Dedifferentiated amniotic fluid mesenchymal stem cell (primary cell): ENCODE measurements at regions not wholly inside any gene's neighbourhood (a gene's known extent, or its start where the extent isn't known, plus 50 kb on each side); places are given as distances from the start of the nearest gene placed in this dataset.
"Not testable (repeated sequence)": the region's sequence is repeated elsewhere in the genome, so short reads cannot be mapped to it uniquely, and the experiment has no call there.

Source experiments
- DNase-seq: peaks from one replicate; pipeline ENCODE4 v3.0.0-alpha.2; 2016; ENCODE audit errors: extremely low spot score

DNA sequence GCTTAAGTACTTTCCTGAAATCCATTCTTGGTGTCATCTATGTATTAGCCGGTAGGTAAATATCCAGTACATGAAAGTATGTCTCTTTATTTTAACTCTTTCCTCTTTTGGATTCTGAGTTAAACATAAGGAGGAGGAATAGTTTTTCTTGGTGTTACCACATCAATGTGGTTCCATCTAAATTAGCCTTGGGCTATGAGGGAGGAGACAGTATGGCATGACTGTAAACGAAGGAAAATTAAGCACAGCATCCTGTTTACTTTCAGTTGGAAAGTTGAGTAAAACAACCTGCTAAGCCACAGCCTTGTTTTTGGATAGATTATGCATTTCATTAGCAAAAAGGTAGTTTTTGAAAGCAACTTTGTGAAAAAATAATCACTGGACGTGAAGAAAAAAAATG is 693.0 kb upstream of the SOX9 start:
- no peak for DNase-seq

- DNase-seq = no peak
Measured at GRCh38 chr17:71428897-71429296, 691.9 kb upstream of the SOX9 start.

DNA sequence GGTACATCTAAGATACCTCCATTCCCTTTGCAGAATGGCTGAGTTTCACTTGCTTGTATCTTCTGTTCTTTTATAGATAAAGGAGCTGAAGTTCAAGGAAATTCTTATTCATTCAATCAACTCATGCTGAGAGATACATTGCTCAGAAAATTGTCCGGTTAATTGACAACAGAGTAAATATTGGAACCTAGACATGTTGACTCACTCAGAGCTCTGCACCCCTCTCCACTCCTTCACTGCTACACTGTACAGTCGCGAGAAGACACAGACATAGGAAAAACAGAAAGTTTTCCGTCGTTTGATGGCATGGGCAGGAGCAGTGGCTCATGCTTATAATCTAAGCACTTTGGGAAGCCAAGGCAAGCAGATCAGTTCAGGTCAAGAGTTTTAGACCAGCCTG is 690.5 kb upstream of the SOX9 start:
- no peak for DNase-seq

DNA sequence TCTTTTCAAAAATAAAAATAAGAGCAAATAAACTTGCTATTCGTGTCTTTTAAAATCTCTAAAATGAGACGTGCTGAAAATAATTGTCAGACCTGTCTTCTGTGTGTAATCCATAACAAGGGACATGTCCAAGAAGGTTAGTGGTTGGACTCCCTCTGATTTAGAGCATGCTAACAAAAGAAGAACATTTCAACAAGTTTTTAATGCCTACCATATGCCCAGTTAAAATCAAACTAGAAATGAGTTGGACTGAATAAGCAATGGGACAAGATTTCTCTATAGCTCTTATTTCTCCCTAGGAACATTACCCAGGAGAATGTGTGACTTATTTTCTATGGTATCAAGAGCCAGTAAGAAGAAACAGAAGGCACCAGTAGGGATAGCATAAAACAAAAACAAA is 689.7 kb upstream of the SOX9 start:
- DNase-seq = no peak

- no peak for DNase-seq
Measured at GRCh38 chr17:71432378-71433315, 688.2 kb upstream of the SOX9 start.

DNA sequence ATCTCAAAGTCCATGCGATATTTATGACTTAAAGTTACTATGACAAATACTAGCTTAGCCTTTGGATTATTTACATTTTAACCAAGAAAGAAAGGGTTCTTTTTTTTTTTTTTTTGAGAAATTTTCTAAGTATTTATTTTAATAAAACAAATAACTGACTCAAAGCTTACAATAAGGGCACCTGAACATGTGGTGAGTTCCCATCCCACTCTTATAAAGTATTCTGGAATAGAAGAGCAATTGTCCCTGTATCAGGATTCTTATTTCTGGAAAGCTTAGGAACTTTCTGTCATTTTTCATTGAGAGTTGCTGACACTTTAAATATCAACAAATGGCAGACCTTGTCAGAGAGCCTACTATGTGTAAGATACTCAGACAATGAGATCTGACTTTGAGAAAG is 686.1 kb upstream of the SOX9 start:
- DNase-seq = no peak

DNA sequence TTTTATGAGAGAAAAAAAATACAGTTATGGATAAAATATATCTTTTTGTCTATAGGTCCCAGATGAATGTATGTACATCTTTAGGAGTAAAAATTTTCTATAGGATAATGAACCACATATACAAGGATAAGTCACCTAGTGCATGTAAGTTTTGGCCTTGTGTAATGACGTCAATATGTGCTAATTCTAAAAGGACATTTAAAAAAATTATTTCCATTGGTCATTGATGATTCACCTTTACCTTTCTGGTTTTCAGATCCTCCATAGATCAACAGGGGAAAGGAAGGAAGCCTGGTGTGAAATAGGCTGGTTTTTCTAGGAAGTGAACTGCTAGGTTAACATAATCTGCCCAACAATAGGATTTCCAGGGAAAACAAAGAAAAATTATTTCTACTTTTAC is 684.3 kb upstream of the SOX9 start:
- DNase-seq = no peak

DNA sequence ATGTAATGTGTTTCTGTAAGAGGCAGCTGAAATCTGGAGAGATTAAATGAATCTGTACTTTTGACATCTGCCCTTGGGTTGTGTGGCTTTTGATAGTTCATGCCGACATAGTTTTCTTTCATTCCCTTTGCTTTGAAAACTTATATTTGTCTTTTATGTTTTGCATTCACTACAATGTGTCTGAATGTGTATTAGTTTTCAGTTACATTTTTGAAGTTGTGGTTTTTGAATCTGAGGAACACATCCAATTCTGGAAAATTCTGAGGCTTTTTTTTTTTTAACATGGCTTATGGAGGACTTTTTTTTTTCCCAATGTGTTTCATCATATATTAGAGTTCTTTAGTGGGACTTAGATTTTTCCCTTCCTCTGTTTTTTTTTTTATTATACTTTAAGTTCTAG is 683.7 kb upstream of the SOX9 start:
- DNase-seq = no peak

DNA sequence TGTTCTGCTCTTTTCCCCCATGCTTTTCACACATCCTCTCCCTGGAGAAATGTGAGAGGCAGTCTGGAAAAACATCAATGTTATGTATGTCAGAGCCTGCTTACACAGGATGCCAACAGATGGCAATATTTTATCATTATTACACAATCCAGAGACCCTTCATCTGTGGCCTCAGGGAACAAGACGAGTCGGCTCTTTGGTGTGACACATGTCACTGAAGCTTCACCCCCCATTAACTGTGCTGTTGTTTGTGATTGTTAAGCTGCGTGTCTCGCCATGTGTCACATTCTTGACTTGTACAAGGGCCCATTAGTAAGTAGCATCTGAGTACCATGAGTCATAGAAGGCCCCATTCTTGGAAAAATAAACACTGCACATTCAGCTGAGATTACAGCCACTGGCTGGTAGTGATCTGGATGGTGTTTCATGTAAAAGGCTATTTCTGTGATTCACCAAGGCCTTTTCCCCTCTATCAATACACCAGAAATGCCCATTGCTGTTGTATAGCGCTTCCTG is 682.1 kb upstream of the SOX9 start:
- DNase-seq = peak; percentile 74

GRCh38 chr17:71440513-71440912 is 680.3 kb upstream of the SOX9 start:
- DNase-seq = no peak

DNA sequence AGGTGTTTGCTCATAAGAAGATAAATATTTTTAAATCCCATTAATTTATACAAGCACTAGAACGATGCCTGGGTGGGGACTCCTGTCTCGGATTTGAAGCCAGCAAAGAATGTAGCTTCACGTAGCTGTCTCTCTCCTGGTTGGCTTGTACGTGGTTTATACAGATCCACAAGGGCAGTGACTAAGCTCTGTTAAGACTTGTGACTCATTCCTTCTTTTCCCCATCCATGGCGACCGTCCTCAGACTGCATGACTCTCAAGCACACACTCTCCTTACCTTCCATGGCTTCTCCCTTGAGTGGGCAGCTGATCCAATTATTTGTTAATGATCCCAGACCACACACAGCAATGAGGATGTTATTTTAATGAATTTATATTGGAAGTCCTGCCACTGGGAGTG is 679.7 kb upstream of the SOX9 start:
- DNase-seq = peak; percentile 28

GRCh38 chr17:71444078-71444477 is 676.7 kb upstream of the SOX9 start:
- DNase-seq = no peak

DNA sequence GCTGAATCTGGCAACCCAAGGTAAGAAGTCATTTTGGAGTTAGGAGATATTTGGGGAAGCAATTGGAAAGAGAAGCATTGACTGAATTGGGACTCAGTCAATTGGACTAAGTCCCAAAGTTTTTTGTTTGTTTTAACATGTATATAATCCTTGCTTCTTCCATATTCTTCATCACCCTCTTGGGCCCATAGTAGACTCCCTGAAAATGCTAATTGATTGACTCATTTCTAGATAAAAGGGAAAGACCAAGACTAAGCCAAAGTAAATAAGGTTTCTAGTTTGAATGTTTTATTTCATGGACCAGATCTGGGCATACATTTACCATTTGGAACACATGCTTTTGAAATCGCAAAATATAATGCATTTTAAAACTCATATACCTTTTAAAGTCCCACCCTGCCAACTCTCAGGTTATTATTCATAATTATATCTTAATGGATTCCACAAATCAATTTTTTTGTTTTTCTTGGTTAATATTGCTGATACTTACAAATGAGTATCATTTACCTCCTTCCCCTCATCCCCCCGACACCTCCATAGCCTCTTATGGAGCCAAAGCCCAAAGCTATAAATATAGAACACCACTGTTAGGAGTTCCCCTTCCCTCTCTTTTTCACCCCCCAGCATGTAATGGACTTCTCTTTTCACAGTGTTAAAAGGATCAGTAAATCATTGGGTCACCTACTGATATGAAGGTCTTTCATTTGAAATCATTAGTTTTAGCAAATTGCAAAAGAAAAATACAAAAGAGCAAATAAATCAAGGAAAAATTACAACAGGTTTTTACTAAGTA is 674.0 kb upstream of the SOX9 start:
- DNase-seq = no peak

DNA sequence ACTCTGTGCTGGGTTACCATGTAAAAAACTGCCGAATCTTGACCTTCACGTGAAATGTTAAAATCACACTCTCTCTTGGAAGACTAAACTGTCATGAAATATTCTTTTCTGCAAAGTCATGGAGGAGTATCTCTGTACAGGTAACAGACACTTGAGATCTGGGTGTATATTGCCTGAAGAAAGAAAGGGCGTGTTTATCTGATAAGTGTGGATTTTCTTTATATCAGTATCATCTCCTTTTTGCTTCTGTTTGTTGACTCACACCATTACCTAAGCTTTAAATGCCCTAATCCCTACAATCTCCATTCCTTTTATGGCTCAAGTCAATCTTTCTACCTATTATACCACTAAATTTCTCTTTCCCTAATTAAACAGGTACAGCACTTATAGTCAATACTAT is 673.2 kb upstream of the SOX9 start:
- DNase-seq = no peak

DNA sequence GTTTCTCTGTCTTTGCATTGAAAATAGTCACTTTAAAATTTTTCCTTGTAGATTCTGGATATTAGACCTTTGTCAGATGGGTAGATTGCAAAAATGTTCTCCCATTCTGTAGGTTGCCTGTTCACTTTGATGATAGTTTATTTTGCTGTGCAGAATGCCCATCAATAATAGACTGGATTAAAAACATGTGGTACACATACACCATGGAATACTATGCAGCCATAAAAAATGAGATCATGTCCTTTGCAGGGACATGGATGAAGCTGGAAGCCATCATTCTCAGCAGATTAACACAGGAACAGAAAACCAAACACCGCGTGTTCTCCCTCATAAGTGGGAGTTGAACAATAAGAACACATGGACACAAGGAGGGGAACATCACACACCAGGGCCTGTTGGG is 670.2 kb upstream of the SOX9 start:
- DNase-seq = not testable (repeated sequence)

GRCh38 chr17:71453876-71454422 is 666.9 kb upstream of the SOX9 start:
- no peak for DNase-seq

- no peak for DNase-seq
Measured at GRCh38 chr17:71455219-71455618, 665.6 kb upstream of the SOX9 start.

- no peak for DNase-seq
Measured at GRCh38 chr17:71458322-71458721, 662.5 kb upstream of the SOX9 start.

GRCh38 chr17:71460943-71461342 is 659.9 kb upstream of the SOX9 start:
- DNase-seq = peak; percentile 22

DNA sequence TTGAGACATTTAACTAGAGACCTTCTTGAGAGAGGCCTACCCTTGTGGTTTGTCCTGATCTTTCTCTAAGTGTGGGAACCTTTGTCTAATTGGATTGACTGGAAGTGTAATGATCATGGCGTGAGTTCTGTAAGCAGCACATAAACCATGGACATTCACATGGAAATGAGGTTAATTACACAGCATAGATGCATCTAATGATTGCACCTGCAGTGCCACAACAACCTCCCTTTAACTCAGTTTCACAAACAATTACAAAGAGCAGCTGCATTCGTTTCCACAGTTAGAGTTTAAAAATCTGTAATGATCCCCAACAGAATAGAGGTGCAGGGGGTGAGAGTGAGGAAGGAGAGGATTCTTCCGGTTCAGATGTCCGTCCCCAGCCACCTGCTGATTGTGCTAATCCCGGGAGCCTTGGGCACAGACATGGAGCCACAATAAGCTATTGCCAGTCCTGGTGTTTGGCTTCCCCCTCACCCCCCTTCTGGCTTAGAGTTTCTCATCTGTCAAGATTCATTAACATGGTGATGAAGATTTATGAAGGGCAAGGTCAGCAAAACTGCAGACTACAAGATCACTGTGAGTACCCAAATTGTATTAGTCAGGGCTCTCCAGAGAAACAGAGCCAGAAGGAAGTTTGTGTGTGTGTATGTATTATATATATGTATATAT is 659.2 kb upstream of the SOX9 start:
- no peak for DNase-seq

- DNase-seq = no peak
Measured at GRCh38 chr17:71464241-71464640, 656.6 kb upstream of the SOX9 start.

- DNase-seq = no peak
Measured at GRCh38 chr17:71464751-71465150, 656.1 kb upstream of the SOX9 start.
